ENCODE measurements at regions not wholly inside any gene's neighbourhood (a gene's known extent, or its start where the extent isn't known, plus 50 kb on each side); places are given as distances from the start of the nearest gene placed in this dataset.
"Not testable (repeated sequence)": the region's sequence is repeated elsewhere in the genome, so short reads cannot be mapped to it uniquely, and the experiment has no call there.

- not testable (repeated sequence) for H3K27ac ChIP-seq (ENCODE audit: low read length); H3K9ac ChIP-seq (ENCODE audit: low read length); H3K36me3 ChIP-seq (ENCODE audit: control insufficient read depth, low read depth, low read length); H3K27me3 ChIP-seq (ENCODE audit: control insufficient read depth, insufficient read depth, low read length); H3K4me1 ChIP-seq (ENCODE audit: control insufficient read depth, low read depth, low read length); H3K4me3 ChIP-seq (ENCODE audit: low read length)
- peaks cover 24% of the 10 kb centered on the region for H3K9me3 ChIP-seq (ENCODE audit: control insufficient read depth, low read depth, low read length)
Observed at GRCh38 chr11:49623872-49624271, 328.3 kb upstream of the OR4C13 start.

- H3K27ac ChIP-seq (ENCODE audit: low read length); H3K27me3 ChIP-seq (ENCODE audit: control insufficient read depth, insufficient read depth, low read length); H3K9ac ChIP-seq (ENCODE audit: low read length); H3K4me3 ChIP-seq (ENCODE audit: low read length); H3K36me3 ChIP-seq (ENCODE audit: control insufficient read depth, low read depth, low read length); H3K4me1 ChIP-seq (ENCODE audit: control insufficient read depth, low read depth, low read length): not testable (repeated sequence)
- H3K9me3 ChIP-seq (ENCODE audit: control insufficient read depth, low read depth, low read length), result peaks cover 41% of the 10 kb centered on the region
Observed at GRCh38 chr11:49670705-49671104, 281.5 kb upstream of the OR4C13 start.

DNA sequence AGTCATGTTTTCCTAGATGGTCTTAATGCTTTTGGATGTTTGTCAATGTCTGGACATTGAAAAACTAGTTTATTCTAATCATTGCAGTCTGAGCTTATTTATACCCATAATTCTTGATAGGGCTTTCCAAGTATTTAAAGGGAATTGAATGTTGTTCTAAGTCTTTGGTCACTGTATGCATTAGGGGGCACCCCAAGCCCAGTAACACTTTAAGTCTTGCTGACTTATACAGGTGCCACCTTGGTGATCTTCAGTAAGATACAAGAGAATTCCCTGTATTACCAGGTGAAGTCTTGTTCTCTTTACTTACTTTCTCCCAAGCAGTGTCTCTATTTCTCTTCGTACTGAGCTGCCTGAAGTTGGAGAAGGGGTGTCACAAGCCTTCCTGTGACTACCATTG is 250.1 kb upstream of the OR4C13 start:
- H3K27ac ChIP-seq (ENCODE audit: low read length); H3K4me3 ChIP-seq (ENCODE audit: low read length); H3K4me1 ChIP-seq (ENCODE audit: control insufficient read depth, low read depth, low read length); H3K9ac ChIP-seq (ENCODE audit: low read length); H3K9me3 ChIP-seq (ENCODE audit: control insufficient read depth, low read depth, low read length); H3K27me3 ChIP-seq (ENCODE audit: control insufficient read depth, insufficient read depth, low read length); H3K36me3 ChIP-seq (ENCODE audit: control insufficient read depth, low read depth, low read length): not testable (repeated sequence)

GRCh38 chr11:49750447-49750846 is 201.7 kb upstream of the OR4C13 start:
- not testable (repeated sequence) for H3K9ac ChIP-seq (ENCODE audit: low read length); H3K27me3 ChIP-seq (ENCODE audit: control insufficient read depth, insufficient read depth, low read length); H3K36me3 ChIP-seq (ENCODE audit: control insufficient read depth, low read depth, low read length); H3K27ac ChIP-seq (ENCODE audit: low read length); H3K4me1 ChIP-seq (ENCODE audit: control insufficient read depth, low read depth, low read length); H3K4me3 ChIP-seq (ENCODE audit: low read length)
- H3K9me3 ChIP-seq (ENCODE audit: control insufficient read depth, low read depth, low read length), result peaks cover 43% of the 10 kb centered on the region

GRCh38 chr11:49750960-49751359 is 201.2 kb upstream of the OR4C13 start:
- not testable (repeated sequence) for H3K27me3 ChIP-seq (ENCODE audit: control insufficient read depth, insufficient read depth, low read length); H3K27ac ChIP-seq (ENCODE audit: low read length); H3K36me3 ChIP-seq (ENCODE audit: control insufficient read depth, low read depth, low read length); H3K4me1 ChIP-seq (ENCODE audit: control insufficient read depth, low read depth, low read length); H3K4me3 ChIP-seq (ENCODE audit: low read length); H3K9ac ChIP-seq (ENCODE audit: low read length)
- H3K9me3 ChIP-seq (ENCODE audit: control insufficient read depth, low read depth, low read length), result peaks cover 42% of the 10 kb centered on the region

DNA sequence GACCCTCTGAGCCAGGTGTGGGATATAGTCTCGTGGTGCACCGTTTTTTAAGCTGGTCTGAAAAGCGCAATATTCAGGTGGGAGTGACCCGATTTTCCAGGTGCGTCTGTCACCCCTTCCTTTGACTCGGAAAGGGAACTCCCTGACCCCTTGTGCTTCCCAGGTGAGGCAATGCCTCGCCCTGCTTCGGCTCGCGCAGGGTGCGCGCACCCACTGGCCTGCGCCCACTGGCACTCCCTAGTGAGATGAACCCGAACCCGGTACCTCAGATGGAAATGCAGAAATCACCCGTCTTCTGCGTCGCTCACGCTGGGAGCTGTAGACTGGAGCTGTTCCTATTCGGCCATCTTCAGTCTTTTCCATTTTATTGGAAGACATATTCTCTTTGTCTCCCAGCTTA is 171.4 kb upstream of the OR4C13 start:
- H3K27me3 ChIP-seq (ENCODE audit: control insufficient read depth, insufficient read depth, low read length); H3K9ac ChIP-seq (ENCODE audit: low read length); H3K4me1 ChIP-seq (ENCODE audit: control insufficient read depth, low read depth, low read length); H3K27ac ChIP-seq (ENCODE audit: low read length); H3K4me3 ChIP-seq (ENCODE audit: low read length); H3K36me3 ChIP-seq (ENCODE audit: control insufficient read depth, low read depth, low read length): not testable (repeated sequence)
- peaks cover 17% of the 10 kb centered on the region for H3K9me3 ChIP-seq (ENCODE audit: control insufficient read depth, low read depth, low read length)

DNA sequence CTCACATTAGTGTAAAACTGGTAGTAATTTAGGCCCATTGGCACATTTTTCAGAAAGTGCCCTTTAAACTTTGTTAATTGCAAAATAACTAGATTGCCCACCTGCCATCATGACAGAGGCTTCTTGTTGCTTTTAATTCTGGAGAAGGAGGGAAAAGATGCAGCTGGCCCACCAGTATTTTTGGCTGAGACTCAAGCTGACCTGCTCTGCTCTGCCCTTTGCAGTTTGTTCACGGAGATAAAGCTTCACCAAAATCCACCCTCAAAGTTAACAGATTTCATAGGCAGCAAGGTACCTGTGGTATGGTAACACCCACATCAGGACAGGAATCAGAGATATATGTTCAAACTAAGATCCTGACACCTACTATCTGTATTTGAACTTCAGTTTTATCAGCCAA is 170.2 kb upstream of the OR4C13 start:
- H3K4me3 ChIP-seq (ENCODE audit: low read length), result not testable (repeated sequence)

GRCh38 chr11:49783841-49784240 is 168.3 kb upstream of the OR4C13 start:
- H3K9me3 ChIP-seq (ENCODE audit: control insufficient read depth, low read depth, low read length), result peaks cover 27% of the 10 kb centered on the region
- not testable (repeated sequence) for H3K9ac ChIP-seq (ENCODE audit: low read length); H3K27me3 ChIP-seq (ENCODE audit: control insufficient read depth, insufficient read depth, low read length); H3K27ac ChIP-seq (ENCODE audit: low read length); H3K4me1 ChIP-seq (ENCODE audit: control insufficient read depth, low read depth, low read length); H3K4me3 ChIP-seq (ENCODE audit: low read length); H3K36me3 ChIP-seq (ENCODE audit: control insufficient read depth, low read depth, low read length)

More for the DNA sequence above, 170.2 kb upstream of the OR4C13 start:
- not testable (repeated sequence) for H3K4me1 ChIP-seq (ENCODE audit: control insufficient read depth, low read depth, low read length); H3K27me3 ChIP-seq (ENCODE audit: control insufficient read depth, insufficient read depth, low read length); H3K36me3 ChIP-seq (ENCODE audit: control insufficient read depth, low read depth, low read length); H3K9ac ChIP-seq (ENCODE audit: low read length); H3K27ac ChIP-seq (ENCODE audit: low read length)
- peaks cover 24% of the 10 kb centered on the region for H3K9me3 ChIP-seq (ENCODE audit: control insufficient read depth, low read depth, low read length)

- H3K4me3 ChIP-seq (ENCODE audit: low read length); H3K4me1 ChIP-seq (ENCODE audit: control insufficient read depth, low read depth, low read length); H3K27ac ChIP-seq (ENCODE audit: low read length); H3K9ac ChIP-seq (ENCODE audit: low read length); H3K27me3 ChIP-seq (ENCODE audit: control insufficient read depth, insufficient read depth, low read length); H3K36me3 ChIP-seq (ENCODE audit: control insufficient read depth, low read depth, low read length): not testable (repeated sequence)
- H3K9me3 ChIP-seq (ENCODE audit: control insufficient read depth, low read depth, low read length), result peaks cover 28% of the 10 kb centered on the region
Observed at GRCh38 chr11:49789787-49790186, 162.4 kb upstream of the OR4C13 start.

GRCh38 chr11:49798206-49798837 is 153.9 kb upstream of the OR4C13 start:
- not testable (repeated sequence) for H3K9ac ChIP-seq (ENCODE audit: low read length); H3K27ac ChIP-seq (ENCODE audit: low read length); H3K4me3 ChIP-seq (ENCODE audit: low read length); H3K4me1 ChIP-seq (ENCODE audit: control insufficient read depth, low read depth, low read length); H3K27me3 ChIP-seq (ENCODE audit: control insufficient read depth, insufficient read depth, low read length); H3K36me3 ChIP-seq (ENCODE audit: control insufficient read depth, low read depth, low read length)
- peaks cover 14% of the 10 kb centered on the region for H3K9me3 ChIP-seq (ENCODE audit: control insufficient read depth, low read depth, low read length)

DNA sequence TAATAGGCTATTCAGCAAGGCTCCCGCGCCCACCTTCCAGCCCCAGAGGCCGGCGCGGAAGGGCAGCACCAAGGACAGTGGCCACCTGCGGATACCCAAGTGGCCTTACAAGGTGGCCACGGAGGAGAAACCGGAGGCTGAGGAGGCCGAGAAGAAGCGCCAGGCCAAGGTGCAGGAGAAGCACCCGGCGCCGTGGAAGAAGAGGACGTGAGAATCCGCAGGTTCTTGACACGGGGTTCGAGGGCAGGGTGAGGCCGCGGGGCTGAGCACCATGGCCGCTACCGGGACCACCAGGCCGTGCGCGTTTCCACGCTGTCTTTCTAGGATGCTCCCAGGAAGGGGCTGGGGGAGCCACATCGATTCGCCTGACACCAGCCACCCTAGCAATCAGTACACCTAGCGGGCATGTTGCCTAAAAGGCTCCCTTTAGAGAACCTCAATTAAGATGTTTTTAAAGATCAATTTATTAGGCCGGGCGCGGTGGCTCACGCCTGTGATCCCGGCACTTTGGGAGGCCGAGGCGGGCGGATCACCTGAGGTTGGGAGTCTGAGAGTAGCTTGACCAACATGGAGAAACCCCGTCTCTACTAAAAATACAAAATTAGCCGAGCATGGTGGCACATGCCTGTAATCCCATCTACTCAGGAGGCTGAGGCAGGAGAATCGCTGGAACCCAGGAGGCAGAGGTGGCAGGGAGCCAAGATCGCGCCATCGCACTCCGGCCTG is 134.3 kb upstream of the OR4C13 start:
- H3K4me1 ChIP-seq (ENCODE audit: control insufficient read depth, low read depth, low read length); H3K9ac ChIP-seq (ENCODE audit: low read length); H3K4me3 ChIP-seq (ENCODE audit: low read length): not testable (repeated sequence)

DNA sequence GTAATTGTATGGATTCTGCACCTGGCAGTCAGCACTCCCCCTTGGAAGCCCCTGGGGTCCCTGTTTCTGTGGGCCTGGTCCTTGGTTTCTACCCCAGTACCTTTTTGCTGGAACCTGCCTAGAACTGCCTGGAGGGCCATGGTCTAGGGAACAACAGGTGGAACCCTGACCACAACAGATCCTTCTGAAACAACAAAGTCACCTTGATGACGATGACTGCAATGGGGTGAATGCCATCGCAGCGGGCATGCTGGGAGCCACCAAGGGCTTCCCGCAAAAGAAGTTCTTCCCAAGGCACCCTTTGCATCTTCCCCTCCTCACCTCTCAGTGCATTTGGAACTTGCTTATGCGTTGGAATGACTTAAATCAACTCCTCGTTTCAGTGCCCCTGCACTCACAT is 129.0 kb upstream of the OR4C13 start:
- not testable (repeated sequence) for H3K4me3 ChIP-seq (ENCODE audit: low read length); H3K27ac ChIP-seq (ENCODE audit: low read length); H3K27me3 ChIP-seq (ENCODE audit: control insufficient read depth, insufficient read depth, low read length); H3K36me3 ChIP-seq (ENCODE audit: control insufficient read depth, low read depth, low read length); H3K9ac ChIP-seq (ENCODE audit: low read length); H3K4me1 ChIP-seq (ENCODE audit: control insufficient read depth, low read depth, low read length)
- H3K9me3 ChIP-seq (ENCODE audit: control insufficient read depth, low read depth, low read length), result peaks cover 16% of the 10 kb centered on the region

More for the DNA sequence above, 134.3 kb upstream of the OR4C13 start:
- H3K36me3 ChIP-seq (ENCODE audit: control insufficient read depth, low read depth, low read length); H3K27ac ChIP-seq (ENCODE audit: low read length); H3K27me3 ChIP-seq (ENCODE audit: control insufficient read depth, insufficient read depth, low read length): not testable (repeated sequence)
- peaks cover 25% of the 10 kb centered on the region for H3K9me3 ChIP-seq (ENCODE audit: control insufficient read depth, low read depth, low read length)

Measured in iPS-18a (cell line).